ENCODE measurements at regions not wholly inside any gene's neighbourhood (a gene's known extent, or its start where the extent isn't known, plus 50 kb on each side); places are given as distances from the start of the nearest gene placed in this dataset.

DNA sequence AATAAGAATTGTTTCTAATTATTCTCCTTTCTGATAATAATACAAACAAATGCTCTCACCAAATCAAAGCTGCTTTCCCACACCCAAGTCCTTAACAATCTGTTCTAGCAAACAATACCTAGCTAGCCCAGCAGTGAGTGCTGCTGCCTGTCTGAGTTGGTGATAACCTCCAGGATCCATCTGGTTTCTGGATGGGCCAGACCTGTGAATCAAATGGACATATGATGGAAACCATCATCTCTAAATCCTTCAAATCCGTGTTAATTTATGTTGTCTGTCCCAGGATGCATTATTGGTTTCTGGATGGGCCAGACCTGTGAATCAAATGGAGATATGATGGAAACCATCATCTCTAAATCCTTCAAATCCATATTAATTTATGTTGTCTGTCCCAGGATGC lies 1230.0 kb downstream of the AMY1C start:
- TF ChIP-seq, protein P1, sequence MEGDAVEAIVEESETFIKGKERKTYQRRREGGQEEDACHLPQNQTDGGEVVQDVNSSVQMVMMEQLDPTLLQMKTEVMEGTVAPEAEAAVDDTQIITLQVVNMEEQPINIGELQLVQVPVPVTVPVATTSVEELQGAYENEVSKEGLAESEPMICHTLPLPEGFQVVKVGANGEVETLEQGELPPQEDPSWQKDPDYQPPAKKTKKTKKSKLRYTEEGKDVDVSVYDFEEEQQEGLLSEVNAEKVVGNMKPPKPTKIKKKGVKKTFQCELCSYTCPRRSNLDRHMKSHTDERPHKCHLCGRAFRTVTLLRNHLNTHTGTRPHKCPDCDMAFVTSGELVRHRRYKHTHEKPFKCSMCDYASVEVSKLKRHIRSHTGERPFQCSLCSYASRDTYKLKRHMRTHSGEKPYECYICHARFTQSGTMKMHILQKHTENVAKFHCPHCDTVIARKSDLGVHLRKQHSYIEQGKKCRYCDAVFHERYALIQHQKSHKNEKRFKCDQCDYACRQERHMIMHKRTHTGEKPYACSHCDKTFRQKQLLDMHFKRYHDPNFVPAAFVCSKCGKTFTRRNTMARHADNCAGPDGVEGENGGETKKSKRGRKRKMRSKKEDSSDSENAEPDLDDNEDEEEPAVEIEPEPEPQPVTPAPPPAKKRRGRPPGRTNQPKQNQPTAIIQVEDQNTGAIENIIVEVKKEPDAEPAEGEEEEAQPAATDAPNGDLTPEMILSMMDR (IDR thresholded peaks at IDR 0.05) = no peak
- TF ChIP-seq POLR2A (IDR thresholded peaks at IDR 0.05) (no peak), POLR2AphosphoS5 (IDR thresholded peaks at IDR 0.05) (no peak)
